ENCODE measurements at regions not wholly inside any gene's neighbourhood (a gene's known extent, or its start where the extent isn't known, plus 50 kb on each side); places are given as distances from the start of the nearest gene placed in this dataset.

- TF ChIP-seq CTCF (IDR thresholded peaks at IDR 0.05) (no peak), EZH2 (IDR thresholded peaks at IDR 0.05; ENCODE audit: borderline replicate concordance, insufficient read depth, low read depth, low read length, poor library complexity, severe bottlenecking) (no peak)
- no peak overlapping the region for H2AFZ ChIP-seq (ENCODE audit: insufficient read depth, low read depth, low read length, poor library complexity, severe bottlenecking)
- Mint-ChIP-seq H3K27me3 (no peaks in the 10 kb centered on the region), H3K27ac (no peak overlapping the region), H3K9me3 (ENCODE audit: insufficient read depth) (no peaks in the 10 kb centered on the region), H3K4me1 (no peaks in the 10 kb centered on the region), H3K4me3 (no peak overlapping the region)
- ChIA-PET POLR2A (no interaction called here), CTCF (no interaction called here)
- H4K20me1 ChIP-seq (ENCODE audit: control insufficient read depth, insufficient read depth, low read length, poor library complexity, severe bottlenecking), result no peaks in the 10 kb centered on the region
- no peak for ATAC-seq (ENCODE audit: low read depth)
- no peaks in the 10 kb centered on the region for H3K27me3 ChIP-seq (replicated peaks in 1 of 4; ENCODE audit: control extremely low read depth in 1 of 4, control insufficient read depth in 3 of 4, insufficient read depth in 4 of 4, low read length in 3 of 4)
- H3K4me3 ChIP-seq (ENCODE audit: control extremely low read depth in 1 of 5, extremely low read depth in 1 of 5, insufficient read depth in 1 of 5, low read depth in 2 of 5, low read length in 4 of 5), result no peak overlapping the region
- intact Hi-C loops (cut with micrococcal nuclease), result no loop called here
- H3K27ac ChIP-seq (ENCODE audit: low read length in 2 of 2), result no peak overlapping the region
- no peak overlapping the region for H3K4me2 ChIP-seq (replicated peaks; ENCODE audit: low read depth, low read length, poor library complexity, severe bottlenecking)
- H3K4me1 ChIP-seq (ENCODE audit: control insufficient read depth in 2 of 2, insufficient read depth in 2 of 2, low read length in 2 of 2), result no peaks in the 10 kb centered on the region
- H3K36me3 ChIP-seq (replicated peaks in 1 of 2; ENCODE audit: control extremely low read depth in 1 of 2, control insufficient read depth in 1 of 2, extremely low read depth in 1 of 2, insufficient read depth in 2 of 2, low read length in 1 of 2), result no peaks in the 10 kb centered on the region
- H3K79me2 ChIP-seq (ENCODE audit: control insufficient read depth, insufficient read depth, low read length), result no peaks in the 10 kb centered on the region
- DNase-seq, result no peak
- WGBS (ENCODE audit: insufficient coverage), result no CpG with 5 or more reads among the region's 3 CpGs
- H3K9ac ChIP-seq (ENCODE audit: low read length), result no peak overlapping the region
- no peaks in the 10 kb centered on the region for H3K9me3 ChIP-seq (ENCODE audit: control extremely low read depth in 1 of 3, control insufficient read depth in 2 of 3, insufficient read depth in 1 of 3, low read length in 2 of 3)
Observed at GRCh38 chr3:152915695-152916094, 80.8 kb downstream of the P2RY1 start.

- H3K4me3 ChIP-seq (ENCODE audit: control extremely low read depth in 1 of 5, extremely low read depth in 1 of 5, insufficient read depth in 1 of 5, low read depth in 2 of 5, low read length in 4 of 5), result no peak overlapping the region
- DNase-seq, result no peak
- H3K27ac Mint-ChIP-seq, result no peak overlapping the region
- no peaks in the 10 kb centered on the region for H3K36me3 ChIP-seq (replicated peaks in 1 of 2; ENCODE audit: control extremely low read depth in 1 of 2, control insufficient read depth in 1 of 2, extremely low read depth in 1 of 2, insufficient read depth in 2 of 2, low read length in 1 of 2)
- H3K27me3 ChIP-seq (replicated peaks in 1 of 4; ENCODE audit: control extremely low read depth in 1 of 4, control insufficient read depth in 3 of 4, insufficient read depth in 4 of 4, low read length in 3 of 4), result no peaks in the 10 kb centered on the region
- H3K4me1 ChIP-seq (ENCODE audit: control insufficient read depth in 2 of 2, insufficient read depth in 2 of 2, low read length in 2 of 2), result no peaks in the 10 kb centered on the region
- no peak overlapping the region for H3K9ac ChIP-seq (ENCODE audit: low read length)
- no peak overlapping the region for H3K4me2 ChIP-seq (replicated peaks; ENCODE audit: low read depth, low read length, poor library complexity, severe bottlenecking)
- H3K27me3 Mint-ChIP-seq, result no peaks in the 10 kb centered on the region
- H3K4me3 Mint-ChIP-seq, result no peak overlapping the region
- no peak overlapping the region for H2AFZ ChIP-seq (ENCODE audit: insufficient read depth, low read depth, low read length, poor library complexity, severe bottlenecking)
- H4K20me1 ChIP-seq (ENCODE audit: control insufficient read depth, insufficient read depth, low read length, poor library complexity, severe bottlenecking), result no peaks in the 10 kb centered on the region
- H3K79me2 ChIP-seq (ENCODE audit: control insufficient read depth, insufficient read depth, low read length), result no peaks in the 10 kb centered on the region
- H3K9me3 ChIP-seq (ENCODE audit: control extremely low read depth in 1 of 3, control insufficient read depth in 2 of 3, insufficient read depth in 1 of 3, low read length in 2 of 3), result no peaks in the 10 kb centered on the region
- intact Hi-C loops (cut with micrococcal nuclease), result no loop called here
- no peak overlapping the region for H3K27ac ChIP-seq (ENCODE audit: low read length in 2 of 2)
- TF ChIP-seq EZH2 (IDR thresholded peaks at IDR 0.05; ENCODE audit: borderline replicate concordance, insufficient read depth, low read depth, low read length, poor library complexity, severe bottlenecking) (no peak), CTCF (IDR thresholded peaks at IDR 0.05) (peak; percentile 13)
- CTCF ChIA-PET, result interaction anchor here (0.7 kb wide), 1 partner anchor 126 kb away, joined by 3 read pairs; no protein-coding TSS in a partner anchor
- H3K4me1 Mint-ChIP-seq, result no peaks in the 10 kb centered on the region
- 81% methylated on average over 5 of the region's 5 CpGs for WGBS (ENCODE audit: insufficient coverage)
- ATAC-seq (ENCODE audit: low read depth), result no peak
- POLR2A ChIA-PET, result no interaction called here
- H3K9me3 Mint-ChIP-seq (ENCODE audit: insufficient read depth), result no peaks in the 10 kb centered on the region
Observed at GRCh38 chr3:152916753-152917279, 81.9 kb downstream of the P2RY1 start.
